Brain microvascular endothelial cell (primary cell): ENCODE measurements at regions not wholly inside any gene's neighbourhood (a gene's known extent, or its start where the extent isn't known, plus 50 kb on each side); places are given as distances from the start of the nearest gene placed in this dataset.

Source experiments
- DNase-seq: peaks from one replicate; pipeline ENCODE4 v3.0.0-alpha.2; 2020
- H3K27ac ChIP-seq: fragments of 250-450 bp; sonication (Bioruptor Pico); 2 replicates; pipeline ENCODE4 v1.5.1; 2020; ENCODE audit warnings: mild to moderate bottlenecking, moderate library complexity
- H3K27me3 ChIP-seq: fragments of 250-450 bp; sonication (Bioruptor Pico); replicated peaks from 2 replicates; pipeline ENCODE4 v1.5.1; 2020; ENCODE audit warnings: mild to moderate bottlenecking
- H3K36me3 ChIP-seq: fragments of 250-450 bp; sonication (Bioruptor Pico); replicated peaks from 2 replicates; pipeline ENCODE4 v1.5.1; 2020; ENCODE audit warnings: mild to moderate bottlenecking
- H3K4me3 ChIP-seq: 2 replicates; pipeline ENCODE4 v1.5.1; 2011; ENCODE audit warnings: low read depth, mild to moderate bottlenecking, control low read depth, low read length, moderate library complexity
- CTCF ChIP-seq: IDR thresholded peaks from 2 replicates; pipeline ENCODE4 v1.5.1; 2011; ENCODE audit warnings: low read depth, mild to moderate bottlenecking, moderate library complexity, low read length, control low read depth, inconsistent platforms; ENCODE audit errors: missing control alignments
- in situ Hi-C: cut with HindIII; loops from 2 replicates; pipeline ENCODE4 v1.10.0; 2017; ENCODE audit warnings: low sequenced_read_pairs, low pct_ligation_motif_present

- H3K27ac ChIP-seq = no peak overlapping the region
- H3K36me3 ChIP-seq = no peaks in the 10 kb centered on the region
- H3K27me3 ChIP-seq = peaks cover 2% of the 10 kb centered on the region
- no peak for TF ChIP-seq CTCF
- H3K4me3 ChIP-seq = no peak overlapping the region
- DNase-seq = no peak
- in situ Hi-C loops = no loop called here
These were observed 307.7 kb upstream of the CDH5 start for GRCh38 chr16:66058832-66059231.

GRCh38 chr16:66058172-66058691 lies 308.3 kb upstream of the CDH5 start:
- TF ChIP-seq CTCF = no peak
- Histone ChIP-seq H3K27ac (no peak overlapping the region), H3K36me3 (no peaks in the 10 kb centered on the region), H3K4me3 (no peak overlapping the region), H3K27me3 (peaks cover 2% of the 10 kb centered on the region)
- no peak for DNase-seq
- in situ Hi-C loops = no loop called here

- TF ChIP-seq CTCF = no peak
- Histone ChIP-seq H3K27ac (no peak overlapping the region), H3K4me3 (no peak overlapping the region), H3K36me3 (no peaks in the 10 kb centered on the region), H3K27me3 (peaks cover 2% of the 10 kb centered on the region)
- no peak for DNase-seq
- in situ Hi-C loops = no loop called here
These were observed 309.4 kb upstream of the CDH5 start for GRCh38 chr16:66057057-66057456.

GRCh38 chr16:66054095-66054494 lies 312.4 kb upstream of the CDH5 start:
- Histone ChIP-seq H3K27me3 (no peaks in the 10 kb centered on the region), H3K36me3 (no peaks in the 10 kb centered on the region), H3K4me3 (no peak overlapping the region), H3K27ac (no peak overlapping the region)
- DNase-seq = no peak
- in situ Hi-C loops = no loop called here
- TF ChIP-seq CTCF = no peak

GRCh38 chr16:66052745-66053144 lies 313.7 kb upstream of the CDH5 start:
- Histone ChIP-seq H3K27me3 (no peaks in the 10 kb centered on the region), H3K4me3 (no peak overlapping the region), H3K27ac (no peak overlapping the region), H3K36me3 (no peaks in the 10 kb centered on the region)
- no peak for TF ChIP-seq CTCF
- in situ Hi-C loops = no loop called here
- no peak for DNase-seq

GRCh38 chr16:66050991-66051390 lies 315.5 kb upstream of the CDH5 start:
- no peaks in the 10 kb centered on the region for H3K27me3 ChIP-seq
- no peaks in the 10 kb centered on the region for H3K36me3 ChIP-seq
- in situ Hi-C loops = no loop called here
- no peak overlapping the region for H3K4me3 ChIP-seq
- no peak for DNase-seq
- H3K27ac ChIP-seq = no peak overlapping the region
- TF ChIP-seq CTCF = no peak
